Common myeloid progenitor, CD34-positive (primary cell): ENCODE measurements at regions not wholly inside any gene's neighbourhood (a gene's known extent, or its start where the extent isn't known, plus 50 kb on each side); places are given as distances from the start of the nearest gene placed in this dataset.

Experiments
- CTCF ChIA-PET: fragments of 350-600 bp; sonication (Branson Sonifier 250); formaldehyde crosslinking; loops from one replicate; lab custom pipeline; 2021; ENCODE audit warnings: antibody characterized with exemption; lab: Charles Lee
- POLR2A ChIA-PET: fragments of 350-600 bp; sonication (Branson Sonifier 250); formaldehyde crosslinking; loops from one replicate; lab custom pipeline; 2021; ENCODE audit warnings: antibody characterized with exemption; lab: Charles Lee
- DNase-seq, 3 donors: peaks; one replicate each; pipeline versions ENCODE4 v3.0.0 to v3.0.0-alpha.2; 2013
- H3K27ac ChIP-seq, 2 experiments: 1 replicate in 1 of 2; 2 replicates in 1 of 2; pipeline ENCODE4 v1.7.0; 2013; ENCODE audit warnings: inconsistent platforms in 2 of 2, low read length in 2 of 2, mild to moderate bottlenecking in 2 of 2, low read depth in 1 of 2, moderate library complexity in 1 of 2; ENCODE audit not compliant: severe bottlenecking in 2 of 2, insufficient read depth in 1 of 2, poor library complexity in 1 of 2
- H3K27me3 ChIP-seq, 5 experiments: replicated peaks in 2 of 5; 1 replicate in 3 of 5; 2 replicates in 2 of 5; pipeline versions ENCODE4 v1.6.1 to v1.7.0; 2013; ENCODE audit warnings: low read length in 4 of 5, mild to moderate bottlenecking in 2 of 5, moderate library complexity in 2 of 5, inconsistent platforms in 1 of 5; ENCODE audit not compliant: insufficient read depth in 5 of 5, control insufficient read depth in 4 of 5
- H3K36me3 ChIP-seq, 4 experiments: 1 replicate in 2 of 4; 2 replicates in 2 of 4; pipeline versions ENCODE4 v1.6.1 to v1.7.0; 2013; ENCODE audit warnings: low read length in 3 of 4, control low read depth in 1 of 4, mild to moderate bottlenecking in 1 of 4; ENCODE audit not compliant: control insufficient read depth in 4 of 4, insufficient read depth in 4 of 4
- H3K4me1 ChIP-seq, 4 experiments: 1 replicate in 3 of 4; 2 replicates in 1 of 4; pipeline versions ENCODE4 v1.6.1 to v1.7.1; 2013; ENCODE audit warnings: low read length in 3 of 4, mild to moderate bottlenecking in 3 of 4, control low read depth in 1 of 4, inconsistent platforms in 1 of 4, moderate library complexity in 1 of 4; ENCODE audit not compliant: control insufficient read depth in 4 of 4, insufficient read depth in 4 of 4; ENCODE audit errors: control extremely low read depth in 1 of 4
- H3K4me3 ChIP-seq, 7 experiments: 1 replicate in 4 of 7; 2 replicates in 3 of 7; pipeline versions ENCODE4 v1.5.1 to v1.7.0; 2013; ENCODE audit warnings: mild to moderate bottlenecking in 7 of 7, low read length in 6 of 7, moderate library complexity in 6 of 7, inconsistent platforms in 2 of 7, low read depth in 2 of 7, control low read depth in 1 of 7; ENCODE audit not compliant: insufficient read depth in 4 of 7, control insufficient read depth in 1 of 7; ENCODE audit errors: extremely low read depth in 1 of 7
- H3K9me3 ChIP-seq, 5 experiments: 1 replicate in 4 of 5; 2 replicates in 1 of 5; pipeline versions ENCODE4 v1.6.1 to v1.7.1; 2013; ENCODE audit warnings: low read length in 4 of 5, mild to moderate bottlenecking in 2 of 5, inconsistent platforms in 1 of 5, low read depth in 1 of 5, moderate library complexity in 1 of 5; ENCODE audit not compliant: control insufficient read depth in 4 of 5, insufficient read depth in 2 of 5; ENCODE audit errors: control extremely low read depth in 1 of 5
- WGBS: methylation state at CpG from one replicate; pipeline ENCODE4 v1.1.5; 2013; ENCODE audit not compliant: insufficient coverage; 5-methylcytosine and 5-hydroxymethylcytosine counted together

DNA sequence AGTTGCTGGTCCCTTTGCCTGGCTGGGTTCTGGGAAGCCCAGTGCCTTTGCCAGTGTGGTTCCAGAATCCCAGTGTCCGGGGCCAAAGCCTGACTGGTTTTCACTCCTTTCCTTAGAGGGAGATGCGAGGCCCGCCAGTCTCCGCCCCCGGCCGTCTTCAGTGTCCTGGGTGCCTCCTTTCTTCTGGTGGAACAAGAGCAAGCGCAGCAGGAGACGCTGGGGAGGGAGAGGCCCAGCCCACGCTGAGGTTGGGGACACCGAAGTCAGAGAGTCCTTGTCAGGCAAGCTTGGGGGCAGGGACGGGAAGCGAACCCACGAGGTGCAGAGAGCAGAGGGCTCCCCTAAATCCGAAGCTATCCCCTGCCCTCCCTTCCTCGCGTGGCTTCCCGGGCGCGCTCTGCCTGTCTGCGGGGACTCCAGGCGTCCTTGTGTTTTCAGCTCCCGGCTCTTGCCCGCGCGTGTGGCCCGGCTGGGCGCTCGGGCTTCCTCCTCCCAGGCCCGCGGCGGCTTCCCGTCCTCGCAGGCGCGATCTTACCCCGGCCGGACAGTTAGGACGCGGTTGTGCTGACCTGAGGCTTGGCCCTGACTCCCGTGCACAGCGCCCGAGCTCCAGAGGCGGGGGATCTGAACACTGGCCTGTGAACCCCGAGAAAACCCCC is 60.6 kb upstream of the UBE3C start:
- Histone ChIP-seq H3K27me3 (peaks cover 4 to 71% (median 22%) of the 10 kb centered on the region in 5 experiments), H3K36me3 (no peaks in the 10 kb centered on the region), H3K27ac (no peak overlapping the region), H3K9me3 (peaks cover 0 to 26% (median 4%) of the 10 kb centered on the region in 5 experiments), H3K4me1 (peaks cover 0 to 7% (median 0%) of the 10 kb centered on the region in 4 experiments), H3K4me3 (peak overlapping the region in 2 of 7 experiments; percentile 4 to 13)
- POLR2A ChIA-PET = no interaction called here
- CTCF ChIA-PET = no interaction called here
- DNase-seq = no peak
- 9% methylated on average over 31 of the region's 44 CpGs for WGBS

DNA sequence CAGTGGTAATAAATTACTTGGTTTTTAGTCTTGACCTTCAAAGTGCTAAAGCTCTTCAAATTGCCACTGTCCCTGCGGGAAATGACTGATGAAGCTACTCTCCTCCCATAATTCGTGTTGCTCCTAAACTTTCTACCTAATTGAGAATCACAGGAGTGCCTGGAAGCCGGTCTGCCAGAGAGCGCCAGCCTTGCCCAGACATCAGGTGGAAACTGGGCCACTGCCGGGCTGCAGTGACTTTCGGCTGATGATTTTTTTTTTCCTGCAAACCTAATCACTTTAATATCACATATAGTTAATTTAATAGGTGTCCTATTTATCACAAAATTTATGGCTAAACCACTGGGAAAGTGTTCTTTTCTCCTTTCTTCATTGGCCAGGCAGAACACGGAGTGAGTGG is 59.6 kb upstream of the UBE3C start:
- WGBS = 81% methylated on average over 5 of the region's 7 CpGs
- peaks cover 0 to 30% (median 4%) of the 10 kb centered on the region in 5 experiments for H3K9me3 ChIP-seq
- H3K36me3 ChIP-seq = no peaks in the 10 kb centered on the region
- no peak overlapping the region for H3K4me3 ChIP-seq
- ChIA-PET CTCF (no interaction called here), POLR2A (no interaction called here)
- peaks cover 0 to 7% (median 0%) of the 10 kb centered on the region in 4 experiments for H3K4me1 ChIP-seq
- peaks cover 4 to 64% (median 22%) of the 10 kb centered on the region in 5 experiments for H3K27me3 ChIP-seq
- no peak overlapping the region for H3K27ac ChIP-seq
- no peak for DNase-seq

DNA sequence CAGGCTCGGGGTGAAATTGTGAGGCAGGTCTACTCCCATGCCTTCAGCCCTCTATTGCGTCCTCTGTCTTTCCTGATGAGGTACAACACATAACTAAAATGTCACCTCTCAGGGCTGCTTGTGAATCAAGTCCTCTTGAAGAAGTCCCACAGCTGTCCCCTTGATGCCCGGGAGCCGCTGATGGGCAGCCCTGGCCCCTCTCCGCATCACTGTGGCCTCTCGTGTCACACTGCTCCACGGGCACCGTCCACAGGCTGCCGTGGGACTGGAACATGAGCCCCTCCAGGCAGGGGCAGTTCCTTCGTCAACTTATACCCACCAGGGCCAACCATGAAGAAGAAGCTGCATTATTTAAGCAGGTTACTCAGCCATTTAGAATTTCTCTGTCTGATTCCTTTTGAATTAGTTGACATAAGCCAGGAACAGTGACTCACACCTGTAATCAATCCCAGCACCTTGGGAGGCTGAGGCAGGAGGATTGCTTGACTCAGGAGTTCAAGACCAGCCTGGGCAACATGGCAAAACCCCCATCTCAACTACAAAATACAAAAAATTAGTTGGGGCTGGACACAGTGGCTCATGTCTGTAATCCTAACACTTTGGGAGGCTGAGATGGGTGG is 58.5 kb upstream of the UBE3C start:
- no peak overlapping the region for H3K27ac ChIP-seq
- peaks cover 0 to 7% (median 0%) of the 10 kb centered on the region in 4 experiments for H3K4me1 ChIP-seq
- 92% methylated on average over 9 of the region's 10 CpGs for WGBS
- CTCF ChIA-PET = no interaction called here
- no peak overlapping the region for H3K4me3 ChIP-seq
- DNase-seq = no peak
- H3K27me3 ChIP-seq = peaks cover 4 to 58% (median 22%) of the 10 kb centered on the region in 5 experiments
- H3K9me3 ChIP-seq = peaks cover 0 to 36% (median 12%) of the 10 kb centered on the region in 5 experiments
- no peaks in the 10 kb centered on the region for H3K36me3 ChIP-seq
- POLR2A ChIA-PET = no interaction called here

DNA sequence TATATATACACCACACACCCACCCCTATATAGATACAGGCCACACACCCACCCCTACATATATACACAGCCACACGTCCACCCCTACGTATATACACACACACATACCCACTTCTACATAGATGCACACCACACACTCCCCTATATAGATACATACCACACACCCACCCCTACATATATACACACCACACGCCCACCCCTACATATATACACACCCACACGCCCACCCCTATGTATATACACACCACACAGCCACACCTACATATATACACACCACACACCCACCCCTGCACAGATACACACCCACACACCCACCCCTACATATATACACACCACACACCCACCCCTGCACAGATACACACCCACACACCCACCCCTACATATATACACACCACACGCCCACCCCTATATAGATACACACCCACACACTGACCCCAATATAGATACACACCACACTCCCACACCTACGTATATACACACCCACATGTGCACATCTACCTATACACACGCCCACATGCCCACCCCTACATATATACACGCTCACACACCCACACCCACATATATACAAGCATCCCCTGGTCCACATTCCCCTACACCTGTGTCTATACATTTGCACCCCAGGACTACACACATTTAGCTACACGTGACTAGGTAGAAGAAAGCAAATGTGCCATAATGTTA is 52.1 kb upstream of the UBE3C start:
- DNase-seq = no peak
- Histone ChIP-seq H3K27me3 (peaks cover 0 to 18% (median 7%) of the 10 kb centered on the region in 5 experiments), H3K27ac (no peak overlapping the region), H3K4me3 (no peak overlapping the region), H3K36me3 (no peaks in the 10 kb centered on the region), H3K9me3 (peaks cover 0 to 23% (median 12%) of the 10 kb centered on the region in 5 experiments), H3K4me1 (no peaks in the 10 kb centered on the region)
- WGBS = 93% methylated on average over 5 of the region's 9 CpGs
- POLR2A ChIA-PET = no interaction called here
- CTCF ChIA-PET = no interaction called here

DNA sequence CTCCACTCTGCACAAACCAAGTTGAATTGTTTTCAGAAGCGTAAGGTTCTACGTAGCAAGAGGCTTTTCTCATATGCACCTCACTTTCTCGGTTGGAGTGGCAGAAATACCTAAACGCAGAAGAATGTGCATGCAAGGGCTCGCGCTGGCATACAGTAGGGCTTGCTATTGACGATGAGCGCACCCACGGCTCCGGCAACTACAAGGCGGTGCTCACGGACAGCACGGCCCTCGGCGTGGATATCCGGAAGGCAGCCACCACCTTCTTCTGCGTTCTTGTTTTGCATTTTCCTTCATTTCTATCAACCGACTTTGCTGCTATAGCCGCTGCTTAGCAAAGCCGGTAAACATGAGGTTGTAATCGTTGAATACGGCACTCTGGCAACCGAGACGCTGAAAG is 51.1 kb upstream of the UBE3C start:
- POLR2A ChIA-PET = no interaction called here
- WGBS = 95% methylated on average over 23 of the region's 24 CpGs
- no peak for DNase-seq
- Histone ChIP-seq H3K36me3 (no peaks in the 10 kb centered on the region), H3K27me3 (peaks cover 0 to 18% (median 5%) of the 10 kb centered on the region in 5 experiments), H3K4me1 (no peaks in the 10 kb centered on the region), H3K9me3 (peaks cover 0 to 21% (median 12%) of the 10 kb centered on the region in 5 experiments), H3K27ac (no peak overlapping the region), H3K4me3 (no peak overlapping the region)
- CTCF ChIA-PET = no interaction called here

DNA sequence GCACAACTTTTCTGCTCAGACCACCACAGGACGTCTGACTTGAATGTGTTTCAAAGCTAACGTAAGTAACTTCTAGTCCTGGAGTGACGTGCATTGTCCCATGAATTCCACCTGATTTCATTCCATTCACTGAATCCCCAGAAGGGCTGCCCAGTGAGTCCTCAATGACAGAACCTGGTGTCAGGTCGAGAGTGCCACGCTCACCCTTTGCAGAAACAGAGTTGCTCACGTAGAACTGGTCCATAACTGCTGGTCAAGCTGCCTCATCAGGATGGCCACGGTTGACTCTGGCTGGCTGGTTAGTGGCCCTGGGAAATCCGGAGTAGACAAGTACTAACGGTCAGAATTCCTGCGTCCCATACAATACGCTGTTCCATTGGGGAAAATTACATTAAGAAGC is 50.6 kb upstream of the UBE3C start:
- no peak overlapping the region for H3K4me3 ChIP-seq
- no peak overlapping the region for H3K27ac ChIP-seq
- H3K9me3 ChIP-seq = peaks cover 0 to 25% (median 12%) of the 10 kb centered on the region in 5 experiments
- H3K27me3 ChIP-seq = peaks cover 0 to 18% (median 5%) of the 10 kb centered on the region in 5 experiments
- WGBS = 92% methylated on average over 10 of the region's 11 CpGs
- CTCF ChIA-PET = no interaction called here
- POLR2A ChIA-PET = no interaction called here
- DNase-seq = no peak
- H3K4me1 ChIP-seq = no peaks in the 10 kb centered on the region
- no peaks in the 10 kb centered on the region for H3K36me3 ChIP-seq
